Activated CD4-positive, CD25-positive, alpha-beta regulatory T cell treated with anti-CD3 and anti-CD28 coated beads, Interleukin-2, amount 50 U/mL, for 16 hours (primary cell): ENCODE measurements at regions not wholly inside any gene's neighbourhood (a gene's known extent, or its start where the extent isn't known, plus 50 kb on each side); places are given as distances from the start of the nearest gene placed in this dataset.
"Not testable (repeated sequence)": the region's sequence is repeated elsewhere in the genome, so short reads cannot be mapped to it uniquely, and the experiment has no call there.

Source experiments
- DNase-seq: peaks from one replicate; pipeline ENCODE4 v3.0.0-alpha.2; 2020; ENCODE audit warnings: low read depth, low spot score

- not testable (repeated sequence) for DNase-seq
Observed at GRCh38 chrX:124181515-124181914, 150.9 kb upstream of the TEX13D start.

- DNase-seq, result no peak
Observed at GRCh38 chrX:124190440-124190839, 142.0 kb upstream of the TEX13D start.

- DNase-seq, result no peak
Observed at GRCh38 chrX:124194199-124194598, 138.3 kb upstream of the TEX13D start.

- no peak for DNase-seq
Observed at GRCh38 chrX:124194901-124195300, 137.6 kb upstream of the TEX13D start.

GRCh38 chrX:124203311-124203710 lies 129.1 kb upstream of the TEX13D start:
- DNase-seq, result no peak

GRCh38 chrX:124208660-124209059 lies 123.8 kb upstream of the TEX13D start:
- DNase-seq, result no peak

GRCh38 chrX:124209792-124210576 lies 122.5 kb upstream of the TEX13D start:
- no peak for DNase-seq

GRCh38 chrX:124211312-124211942 lies 121.0 kb upstream of the TEX13D start:
- no peak for DNase-seq

GRCh38 chrX:124212622-124213021 lies 119.8 kb upstream of the TEX13D start:
- no peak for DNase-seq

- no peak for DNase-seq
Observed at GRCh38 chrX:124215786-124216185, 116.7 kb upstream of the TEX13D start.

- no peak for DNase-seq
Observed at GRCh38 chrX:124216396-124217115, 115.9 kb upstream of the TEX13D start.

GRCh38 chrX:124217304-124218251 lies 114.9 kb upstream of the TEX13D start:
- no peak for DNase-seq

- DNase-seq, result no peak
Observed at GRCh38 chrX:124223524-124223923, 108.9 kb upstream of the TEX13D start.

- DNase-seq, result no peak
Observed at GRCh38 chrX:124224528-124224927, 107.9 kb upstream of the TEX13D start.

- DNase-seq, result no peak
Observed at GRCh38 chrX:124226129-124226528, 106.3 kb upstream of the TEX13D start.

- no peak for DNase-seq
Observed at GRCh38 chrX:124228849-124229248, 103.6 kb upstream of the TEX13D start.

- DNase-seq, result no peak
Observed at GRCh38 chrX:124229374-124229773, 103.1 kb upstream of the TEX13D start.

GRCh38 chrX:124230655-124231450 lies 101.6 kb upstream of the TEX13D start:
- DNase-seq, result no peak

GRCh38 chrX:124231451-124231759 lies 101.1 kb upstream of the TEX13D start:
- DNase-seq, result no peak

- DNase-seq, result no peak
Observed at GRCh38 chrX:124232523-124233201, 99.8 kb upstream of the TEX13D start.
